Nephron (organoid): ENCODE measurements at regions not wholly inside any gene's neighbourhood (a gene's known extent, or its start where the extent isn't known, plus 50 kb on each side); places are given as distances from the start of the nearest gene placed in this dataset.
A peak's percentile ranks its signal among the peaks of the same experiment; 100 is the strongest.

Experiments
- H3K27ac Mint-ChIP-seq, 3 experiments: 2 replicates each; pipeline ENCODE4 v1.8.0; 2020; ENCODE audit warnings: mixed read lengths in 3 of 3, mild to moderate bottlenecking in 2 of 3, moderate library complexity in 1 of 3
- H3K27me3 Mint-ChIP-seq: 2 replicates; pipeline ENCODE4 v1.8.0; 2021; ENCODE audit warnings: low read depth, mild to moderate bottlenecking, moderate library complexity, mixed read lengths
- H3K36me3 Mint-ChIP-seq: 2 replicates; pipeline ENCODE4 v1.8.0; 2020; ENCODE audit warnings: low read depth, mixed read lengths
- H3K4me1 Mint-ChIP-seq: 2 replicates; pipeline ENCODE4 v1.8.0; 2020; ENCODE audit warnings: mixed read lengths
- H3K4me3 Mint-ChIP-seq, 3 experiments: 2 replicates each; pipeline ENCODE4 v1.8.0; 2020; ENCODE audit warnings: mild to moderate bottlenecking in 3 of 3, mixed read lengths in 3 of 3, moderate library complexity in 2 of 3
- H3K9me3 Mint-ChIP-seq: 2 replicates; pipeline ENCODE4 v1.8.0; 2020; ENCODE audit warnings: mixed read lengths
- TF ChIP-seq, protein P1 (sequence below), 3 experiments: fragments of 200-600 bp; sonication (generic); IDR thresholded peaks; one replicate each; pipeline ENCODE4 v1.5.0; 2021; ENCODE audit warnings: antibody characterized with exemption in 3 of 3; ENCODE audit not compliant: unreplicated experiment in 3 of 3

DNA sequence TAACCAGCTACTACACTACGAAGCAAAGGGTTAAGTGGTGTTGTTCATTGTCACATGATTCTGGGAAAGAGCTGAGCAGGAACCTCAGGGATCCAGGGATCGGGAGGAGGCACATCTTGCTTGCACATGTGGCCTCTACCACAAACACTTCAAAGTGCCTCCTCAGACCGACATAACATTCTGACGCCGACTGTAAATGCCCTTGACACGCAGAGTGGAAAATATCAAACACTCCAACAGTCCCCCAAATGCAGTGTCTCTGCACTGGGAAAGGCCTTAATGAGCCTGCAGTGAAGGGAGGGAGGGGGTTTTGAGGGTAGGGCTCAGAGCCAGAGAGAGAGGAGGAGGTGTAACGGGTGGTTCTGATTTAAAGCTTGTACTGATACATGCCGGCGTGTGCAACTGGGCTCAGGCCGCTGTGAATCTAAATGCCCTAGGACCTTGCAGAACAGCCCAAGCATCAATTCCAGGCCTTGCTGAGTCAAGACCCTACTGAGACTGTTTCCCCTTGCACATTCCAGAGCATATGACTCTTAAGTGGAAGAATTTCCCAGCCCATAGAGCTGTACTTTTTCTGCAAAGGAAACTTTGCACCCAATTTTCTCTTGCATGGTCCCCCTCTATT, 163.7 kb downstream of the NTMT2 start:
- no peaks in the 10 kb centered on the region for H3K9me3 Mint-ChIP-seq
- peak overlapping the region; percentile 56 to 88 (median 61) for H3K27ac Mint-ChIP-seq
- peaks cover 5% of the 10 kb centered on the region for H3K27me3 Mint-ChIP-seq
- H3K36me3 Mint-ChIP-seq, result no peaks in the 10 kb centered on the region
- TF ChIP-seq, protein P1, sequence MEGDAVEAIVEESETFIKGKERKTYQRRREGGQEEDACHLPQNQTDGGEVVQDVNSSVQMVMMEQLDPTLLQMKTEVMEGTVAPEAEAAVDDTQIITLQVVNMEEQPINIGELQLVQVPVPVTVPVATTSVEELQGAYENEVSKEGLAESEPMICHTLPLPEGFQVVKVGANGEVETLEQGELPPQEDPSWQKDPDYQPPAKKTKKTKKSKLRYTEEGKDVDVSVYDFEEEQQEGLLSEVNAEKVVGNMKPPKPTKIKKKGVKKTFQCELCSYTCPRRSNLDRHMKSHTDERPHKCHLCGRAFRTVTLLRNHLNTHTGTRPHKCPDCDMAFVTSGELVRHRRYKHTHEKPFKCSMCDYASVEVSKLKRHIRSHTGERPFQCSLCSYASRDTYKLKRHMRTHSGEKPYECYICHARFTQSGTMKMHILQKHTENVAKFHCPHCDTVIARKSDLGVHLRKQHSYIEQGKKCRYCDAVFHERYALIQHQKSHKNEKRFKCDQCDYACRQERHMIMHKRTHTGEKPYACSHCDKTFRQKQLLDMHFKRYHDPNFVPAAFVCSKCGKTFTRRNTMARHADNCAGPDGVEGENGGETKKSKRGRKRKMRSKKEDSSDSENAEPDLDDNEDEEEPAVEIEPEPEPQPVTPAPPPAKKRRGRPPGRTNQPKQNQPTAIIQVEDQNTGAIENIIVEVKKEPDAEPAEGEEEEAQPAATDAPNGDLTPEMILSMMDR (IDR thresholded peaks at IDR 0.05; ENCODE audit: unreplicated experiment in 3 of 3), result no peak
- peaks cover 42% of the 10 kb centered on the region for H3K4me1 Mint-ChIP-seq
- H3K4me3 Mint-ChIP-seq, result no peak overlapping the region

GRCh38 chr1:170310014-170310405, 164.3 kb downstream of the NTMT2 start:
- Mint-ChIP-seq H3K36me3 (no peaks in the 10 kb centered on the region), H3K4me1 (peaks cover 42% of the 10 kb centered on the region), H3K9me3 (no peaks in the 10 kb centered on the region), H3K27me3 (peaks cover 5% of the 10 kb centered on the region), H3K4me3 (no peak overlapping the region), H3K27ac (peak overlapping the region; percentile 56 to 88 (median 61))
- TF ChIP-seq, protein P1 (IDR thresholded peaks at IDR 0.05; ENCODE audit: unreplicated experiment in 3 of 3), result no peak

- Mint-ChIP-seq H3K36me3 (no peaks in the 10 kb centered on the region), H3K4me3 (no peak overlapping the region), H3K4me1 (peaks cover 41% of the 10 kb centered on the region), H3K27me3 (peaks cover 5% of the 10 kb centered on the region), H3K27ac (peak overlapping the region in 2 of 3 experiments; percentile 43 to 61), H3K9me3 (no peaks in the 10 kb centered on the region)
- TF ChIP-seq, protein P1 (IDR thresholded peaks at IDR 0.05; ENCODE audit: unreplicated experiment in 3 of 3), result no peak
These were observed 165.2 kb downstream of the NTMT2 start for GRCh38 chr1:170310951-170311350.

DNA sequence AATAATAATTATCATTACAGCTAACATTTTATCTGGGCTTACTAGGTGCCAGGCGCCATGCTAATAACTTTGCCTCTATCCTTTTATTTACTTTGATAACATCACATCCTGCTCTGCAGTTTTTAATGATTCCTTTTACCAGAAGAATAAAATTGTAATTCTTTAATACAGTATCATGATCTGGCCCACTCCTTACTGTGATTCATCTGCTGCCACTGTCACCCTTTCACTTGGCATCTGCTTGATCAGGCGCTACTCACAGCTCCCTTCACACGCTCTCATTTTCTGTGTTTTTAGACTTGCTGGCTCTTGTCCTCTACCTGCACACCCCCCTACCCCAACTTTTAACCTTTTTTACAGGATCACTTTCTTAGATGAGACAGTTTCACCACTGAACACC, 167.5 kb downstream of the NTMT2 start:
- no peaks in the 10 kb centered on the region for H3K9me3 Mint-ChIP-seq

GRCh38 chr1:170316270-170316669, 170.5 kb downstream of the NTMT2 start:
- H3K36me3 Mint-ChIP-seq, result no peaks in the 10 kb centered on the region
- H3K4me3 Mint-ChIP-seq, result no peak overlapping the region
- H3K27ac Mint-ChIP-seq, result peak overlapping the region in 1 of 3 experiments; percentile 34
- TF ChIP-seq, protein P1 (IDR thresholded peaks at IDR 0.05; ENCODE audit: unreplicated experiment in 3 of 3), result no peak
- peaks cover 4% of the 10 kb centered on the region for H3K4me1 Mint-ChIP-seq
- no peaks in the 10 kb centered on the region for H3K9me3 Mint-ChIP-seq
- no peaks in the 10 kb centered on the region for H3K27me3 Mint-ChIP-seq

More for the DNA sequence above, 167.5 kb downstream of the NTMT2 start:
- Mint-ChIP-seq H3K27ac (no peak overlapping the region), H3K27me3 (no peaks in the 10 kb centered on the region), H3K4me1 (peaks cover 28% of the 10 kb centered on the region), H3K36me3 (no peaks in the 10 kb centered on the region), H3K4me3 (no peak overlapping the region)
- TF ChIP-seq, protein P1 (IDR thresholded peaks at IDR 0.05; ENCODE audit: unreplicated experiment in 3 of 3), result no peak

DNA sequence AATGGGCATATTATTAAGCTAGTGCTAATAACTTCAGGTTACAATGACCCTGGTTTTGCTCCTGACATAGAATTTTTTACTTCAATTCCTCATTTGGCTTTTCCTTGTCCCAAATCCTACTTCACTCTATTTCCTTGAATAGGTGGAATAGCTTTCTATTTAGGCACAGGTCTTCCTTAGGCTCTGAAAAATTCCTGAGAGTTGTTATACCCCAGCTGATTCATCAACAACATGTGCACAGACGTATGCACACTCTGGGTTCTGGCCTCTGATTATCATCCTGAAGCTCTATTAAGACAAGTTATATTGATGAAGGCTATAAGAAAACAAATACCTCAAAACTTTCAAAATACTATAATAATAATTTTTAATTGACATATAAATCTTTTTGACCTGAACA, 172.4 kb downstream of the NTMT2 start:
- Mint-ChIP-seq H3K9me3 (no peaks in the 10 kb centered on the region), H3K27me3 (no peaks in the 10 kb centered on the region), H3K36me3 (no peaks in the 10 kb centered on the region), H3K27ac (no peak overlapping the region), H3K4me1 (peaks cover 4% of the 10 kb centered on the region), H3K4me3 (no peak overlapping the region)
- TF ChIP-seq, protein P1 (IDR thresholded peaks at IDR 0.05; ENCODE audit: unreplicated experiment in 3 of 3), result no peak
